GM23248 (cell line): ENCODE measurements at regions not wholly inside any gene's neighbourhood (a gene's known extent, or its start where the extent isn't known, plus 50 kb on each side); places are given as distances from the start of the nearest gene placed in this dataset.

Source experiments
- EZH2 ChIP-seq: fragments of 200-600 bp; sonication (generic); IDR thresholded peaks from 2 replicates; pipeline ENCODE4 v1.6.1; 2018; ENCODE audit warnings: antibody characterized with exemption, mild to moderate bottlenecking; ENCODE audit not compliant: insufficient read depth, poor library complexity, severe bottlenecking
- EZH2phosphoT487 ChIP-seq: fragments of 200-600 bp; sonication (generic); IDR thresholded peaks from 2 replicates; pipeline ENCODE4 v1.6.1; 2018; ENCODE audit warnings: antibody characterized with exemption, moderate library complexity, mild to moderate bottlenecking, low read depth; ENCODE audit not compliant: insufficient read depth

DNA sequence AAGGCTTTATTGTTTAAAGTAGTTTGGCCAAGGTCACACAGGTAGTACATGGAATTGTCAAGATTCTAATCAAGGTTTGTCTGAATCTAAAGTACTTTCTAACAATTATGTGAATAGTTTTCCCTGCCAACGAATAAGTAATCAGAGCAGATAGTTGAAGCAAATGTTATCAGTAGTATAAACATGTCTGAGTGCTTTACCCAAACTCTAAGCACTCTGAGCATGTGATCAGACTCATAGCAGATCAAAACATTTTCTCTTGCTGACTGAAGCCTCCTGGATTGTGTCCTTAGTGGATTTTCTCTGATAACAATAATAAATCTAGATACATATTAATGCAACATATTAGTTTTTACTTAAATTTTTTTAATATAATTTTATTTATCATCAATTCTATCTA, 995.0 kb downstream of the EFNA5 start:
- TF ChIP-seq EZH2 (no peak), EZH2phosphoT487 (no peak)
